Nephron progenitor cell (in vitro differentiated cells): ENCODE measurements at regions not wholly inside any gene's neighbourhood (a gene's known extent, or its start where the extent isn't known, plus 50 kb on each side); places are given as distances from the start of the nearest gene placed in this dataset.
"Not testable (repeated sequence)": the region's sequence is repeated elsewhere in the genome, so short reads cannot be mapped to it uniquely, and the experiment has no call there.

Source experiments
- DNase-seq: peaks from one replicate; pipeline ENCODE4 v3.0.0; 2021
- H3K27ac Mint-ChIP-seq: 2 replicates; pipeline ENCODE4 v1.8.0; 2021; ENCODE audit warnings: mild to moderate bottlenecking, moderate library complexity, mixed read lengths
- H3K27me3 Mint-ChIP-seq: 2 replicates; pipeline ENCODE4 v1.8.0; 2021; ENCODE audit warnings: mild to moderate bottlenecking, low read depth, mixed read lengths; ENCODE audit not compliant: poor library complexity
- H3K36me3 Mint-ChIP-seq: 2 replicates; pipeline ENCODE4 v1.8.0; 2021; ENCODE audit warnings: low read depth, mixed read lengths
- H3K4me1 Mint-ChIP-seq: 2 replicates; pipeline ENCODE4 v1.8.0; 2021; ENCODE audit warnings: mixed read lengths
- H3K4me3 Mint-ChIP-seq: 2 replicates; pipeline ENCODE4 v1.8.0; 2021; ENCODE audit warnings: mild to moderate bottlenecking, moderate library complexity, mixed read lengths
- H3K9me3 Mint-ChIP-seq: 2 replicates; pipeline ENCODE4 v1.8.0; 2021; ENCODE audit warnings: mild to moderate bottlenecking, moderate library complexity, mixed read lengths
- CTCF ChIP-seq: fragments of 200-600 bp; sonication (generic); IDR thresholded peaks from 2 replicates; pipeline ENCODE4 v1.5.0; 2021; ENCODE audit warnings: antibody characterized with exemption

- no peaks in the 10 kb centered on the region for H3K27me3 Mint-ChIP-seq
- no peak for DNase-seq
- no peaks in the 10 kb centered on the region for H3K4me1 Mint-ChIP-seq
- TF ChIP-seq CTCF, result no peak
- H3K36me3 Mint-ChIP-seq, result no peaks in the 10 kb centered on the region
- H3K4me3 Mint-ChIP-seq, result no peak overlapping the region
- no peaks in the 10 kb centered on the region for H3K9me3 Mint-ChIP-seq
- no peak overlapping the region for H3K27ac Mint-ChIP-seq
Observed at GRCh38 chr7:20479706-20480105, 135.8 kb upstream of the ABCB5 start.

- Mint-ChIP-seq H3K4me1 (no peaks in the 10 kb centered on the region), H3K9me3 (peaks cover 15% of the 10 kb centered on the region), H3K27ac (no peak overlapping the region), H3K27me3 (no peaks in the 10 kb centered on the region), H3K4me3 (no peak overlapping the region), H3K36me3 (no peaks in the 10 kb centered on the region)
- no peak for DNase-seq
- TF ChIP-seq CTCF, result no peak
Observed at GRCh38 chr7:20482071-20482470, 133.4 kb upstream of the ABCB5 start.

- DNase-seq, result no peak
- H3K27me3 Mint-ChIP-seq, result no peaks in the 10 kb centered on the region
- H3K27ac Mint-ChIP-seq, result no peak overlapping the region
- H3K36me3 Mint-ChIP-seq, result peaks cover 15% of the 10 kb centered on the region
- no peak overlapping the region for H3K4me3 Mint-ChIP-seq
- no peak for TF ChIP-seq CTCF
- H3K9me3 Mint-ChIP-seq, result peaks cover 38% of the 10 kb centered on the region
- no peaks in the 10 kb centered on the region for H3K4me1 Mint-ChIP-seq
Observed at GRCh38 chr7:20484356-20484755, 131.1 kb upstream of the ABCB5 start.

- H3K27ac Mint-ChIP-seq, result no peak overlapping the region
- peaks cover 57% of the 10 kb centered on the region for H3K9me3 Mint-ChIP-seq
- TF ChIP-seq CTCF, result no peak
- H3K4me3 Mint-ChIP-seq, result no peak overlapping the region
- H3K27me3 Mint-ChIP-seq, result no peaks in the 10 kb centered on the region
- no peaks in the 10 kb centered on the region for H3K4me1 Mint-ChIP-seq
- peaks cover 15% of the 10 kb centered on the region for H3K36me3 Mint-ChIP-seq
- DNase-seq, result no peak
Observed at GRCh38 chr7:20488850-20489249, 126.6 kb upstream of the ABCB5 start.

- DNase-seq, result no peak
- TF ChIP-seq CTCF, result no peak
- H3K27me3 Mint-ChIP-seq, result no peaks in the 10 kb centered on the region
- no peak overlapping the region for H3K4me3 Mint-ChIP-seq
- peaks cover 15% of the 10 kb centered on the region for H3K36me3 Mint-ChIP-seq
- no peak overlapping the region for H3K27ac Mint-ChIP-seq
- H3K4me1 Mint-ChIP-seq, result no peaks in the 10 kb centered on the region
- H3K9me3 Mint-ChIP-seq, result peaks cover 50% of the 10 kb centered on the region
Observed at GRCh38 chr7:20491284-20491683, 124.2 kb upstream of the ABCB5 start.

GRCh38 chr7:20494566-20494965 is 120.9 kb upstream of the ABCB5 start:
- TF ChIP-seq CTCF, result no peak

GRCh38 chr7:20501473-20501872 is 114.0 kb upstream of the ABCB5 start:
- H3K4me1 Mint-ChIP-seq, H3K27me3 Mint-ChIP-seq: not testable (repeated sequence)

More at GRCh38 chr7:20494566-20494965, 120.9 kb upstream of the ABCB5 start:
- Mint-ChIP-seq H3K27ac (no peak overlapping the region), H3K9me3 (peaks cover 49% of the 10 kb centered on the region), H3K4me3 (no peak overlapping the region), H3K4me1 (no peaks in the 10 kb centered on the region), H3K27me3 (no peaks in the 10 kb centered on the region), H3K36me3 (peaks cover 7% of the 10 kb centered on the region)
- DNase-seq, result no peak

More at GRCh38 chr7:20501473-20501872, 114.0 kb upstream of the ABCB5 start:
- Mint-ChIP-seq H3K9me3 (peaks cover 53% of the 10 kb centered on the region), H3K36me3 (peaks cover 13% of the 10 kb centered on the region)
- H3K27ac Mint-ChIP-seq, DNase-seq, H3K4me3 Mint-ChIP-seq: not testable (repeated sequence)
